Fibroblast of mammary gland (primary cell): ENCODE measurements at regions not wholly inside any gene's neighbourhood (a gene's known extent, or its start where the extent isn't known, plus 50 kb on each side); places are given as distances from the start of the nearest gene placed in this dataset.

Source experiments
- DNase-seq: peaks from one replicate; pipeline ENCODE4 v3.0.0-alpha.2; 2010; ENCODE audit warnings: low read depth
- H3K4me3 ChIP-seq: 2 replicates; pipeline ENCODE4 v1.5.1; 2011; ENCODE audit warnings: low read depth, mild to moderate bottlenecking, low read length, moderate library complexity; ENCODE audit not compliant: control insufficient read depth
- TF ChIP-seq, protein P1 (sequence below): conservative IDR thresholded peaks from 2 replicates; pipeline ENCODE4 v1.5.1; 2011; ENCODE audit warnings: low read depth, low read length, inconsistent platforms; ENCODE audit not compliant: control insufficient read depth, insufficient read depth

DNA sequence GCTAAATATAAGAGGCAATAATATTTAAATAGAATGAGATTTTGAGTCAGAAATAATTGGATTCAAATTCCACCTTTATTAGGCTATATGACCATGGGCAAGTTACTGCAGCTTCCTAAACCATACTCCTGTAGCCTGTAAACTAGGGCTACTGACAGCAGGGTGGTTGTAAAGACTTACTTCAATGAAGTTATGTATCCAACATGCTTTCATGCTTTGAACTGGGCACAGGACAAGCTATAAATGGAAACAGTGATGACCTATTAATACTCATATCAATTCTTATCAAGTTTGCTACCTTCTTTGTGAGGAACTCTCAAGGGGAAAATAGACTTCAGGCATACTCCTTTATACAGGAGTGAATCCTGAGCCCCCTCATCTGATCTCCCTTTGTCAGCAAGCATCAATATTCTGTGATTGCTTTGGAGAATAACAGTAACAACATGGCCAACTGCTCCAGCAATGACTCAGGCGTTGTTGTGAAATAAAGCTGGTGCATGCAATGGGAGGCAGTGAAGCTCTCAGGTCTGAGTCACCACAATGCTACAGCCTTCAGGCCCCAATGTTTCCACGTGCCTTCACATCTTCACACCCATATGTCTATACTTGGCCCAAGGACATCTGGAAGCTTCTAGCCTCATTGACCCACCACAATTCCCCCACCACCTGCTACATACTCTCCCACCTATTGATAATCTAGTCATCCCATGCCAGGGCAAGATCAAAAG lies 102.5 kb downstream of the KCNA4 start:
- peak; percentile 30 for DNase-seq
- no peak overlapping the region for H3K4me3 ChIP-seq
- TF ChIP-seq, protein P1, sequence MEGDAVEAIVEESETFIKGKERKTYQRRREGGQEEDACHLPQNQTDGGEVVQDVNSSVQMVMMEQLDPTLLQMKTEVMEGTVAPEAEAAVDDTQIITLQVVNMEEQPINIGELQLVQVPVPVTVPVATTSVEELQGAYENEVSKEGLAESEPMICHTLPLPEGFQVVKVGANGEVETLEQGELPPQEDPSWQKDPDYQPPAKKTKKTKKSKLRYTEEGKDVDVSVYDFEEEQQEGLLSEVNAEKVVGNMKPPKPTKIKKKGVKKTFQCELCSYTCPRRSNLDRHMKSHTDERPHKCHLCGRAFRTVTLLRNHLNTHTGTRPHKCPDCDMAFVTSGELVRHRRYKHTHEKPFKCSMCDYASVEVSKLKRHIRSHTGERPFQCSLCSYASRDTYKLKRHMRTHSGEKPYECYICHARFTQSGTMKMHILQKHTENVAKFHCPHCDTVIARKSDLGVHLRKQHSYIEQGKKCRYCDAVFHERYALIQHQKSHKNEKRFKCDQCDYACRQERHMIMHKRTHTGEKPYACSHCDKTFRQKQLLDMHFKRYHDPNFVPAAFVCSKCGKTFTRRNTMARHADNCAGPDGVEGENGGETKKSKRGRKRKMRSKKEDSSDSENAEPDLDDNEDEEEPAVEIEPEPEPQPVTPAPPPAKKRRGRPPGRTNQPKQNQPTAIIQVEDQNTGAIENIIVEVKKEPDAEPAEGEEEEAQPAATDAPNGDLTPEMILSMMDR: no peak

DNA sequence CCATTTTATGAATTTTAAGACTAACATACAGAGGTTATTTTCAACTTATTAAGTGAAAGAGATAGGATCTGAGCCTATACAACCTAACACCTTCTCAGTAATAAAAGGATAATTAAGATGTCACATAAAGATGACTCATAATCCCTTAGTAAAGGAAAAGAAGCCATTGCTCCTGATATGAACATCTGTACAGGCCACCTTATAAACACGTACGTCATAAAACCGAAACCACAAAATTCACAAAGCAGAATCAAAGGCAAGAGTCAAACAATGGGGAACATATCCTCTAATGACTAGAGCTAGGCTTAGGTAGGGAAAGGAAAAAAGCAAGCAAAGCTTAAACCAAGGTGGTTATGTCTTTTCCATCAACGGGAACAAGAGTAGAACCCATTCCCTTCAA lies 103.5 kb downstream of the KCNA4 start:
- no peak for DNase-seq
- TF ChIP-seq, protein P1: no peak

DNA sequence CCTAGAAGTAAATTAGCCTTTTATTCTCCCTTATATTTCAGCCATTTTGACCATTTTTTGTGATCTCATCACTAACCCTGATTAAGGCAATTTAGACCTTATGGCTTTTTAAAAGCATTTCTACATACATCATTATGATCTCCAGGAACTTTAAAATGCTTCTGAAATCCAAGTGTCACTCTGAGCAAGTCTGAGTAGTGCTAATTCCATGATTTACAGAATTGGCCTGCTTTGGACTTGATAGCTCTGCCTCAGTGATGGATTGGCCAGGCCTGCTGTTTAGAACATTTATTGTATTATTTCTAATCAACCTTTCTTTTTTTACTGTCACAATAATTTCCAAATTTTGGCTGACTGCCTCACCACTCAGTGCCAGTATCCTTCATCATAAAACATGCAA lies 116.4 kb downstream of the KCNA4 start:
- TF ChIP-seq, protein P1: no peak
- no peak overlapping the region for H3K4me3 ChIP-seq
- no peak for DNase-seq

More for the DNA sequence above, 103.5 kb downstream of the KCNA4 start:
- no peak overlapping the region for H3K4me3 ChIP-seq

DNA sequence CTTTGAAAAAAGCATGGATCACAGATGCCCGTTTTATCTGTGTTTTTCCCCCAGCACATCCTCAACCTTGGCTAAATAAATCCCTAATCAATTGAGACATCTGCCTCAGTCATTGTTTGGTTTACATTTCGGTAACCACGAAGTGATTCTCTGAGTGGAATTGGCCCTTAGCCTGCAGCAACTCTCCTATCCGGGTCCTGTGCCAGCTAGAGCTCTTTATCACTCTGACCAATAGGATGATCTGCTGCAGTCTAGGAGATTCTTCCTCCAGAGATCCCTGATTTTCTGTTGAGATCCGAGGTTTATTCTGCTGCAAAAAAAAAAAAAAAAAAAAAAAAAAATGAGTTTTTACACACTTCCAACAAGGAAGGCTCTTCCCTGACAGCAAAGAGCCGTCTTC lies 137.3 kb downstream of the KCNA4 start:
- H3K4me3 ChIP-seq: no peak overlapping the region
- DNase-seq: no peak
- TF ChIP-seq, protein P1: no peak

DNA sequence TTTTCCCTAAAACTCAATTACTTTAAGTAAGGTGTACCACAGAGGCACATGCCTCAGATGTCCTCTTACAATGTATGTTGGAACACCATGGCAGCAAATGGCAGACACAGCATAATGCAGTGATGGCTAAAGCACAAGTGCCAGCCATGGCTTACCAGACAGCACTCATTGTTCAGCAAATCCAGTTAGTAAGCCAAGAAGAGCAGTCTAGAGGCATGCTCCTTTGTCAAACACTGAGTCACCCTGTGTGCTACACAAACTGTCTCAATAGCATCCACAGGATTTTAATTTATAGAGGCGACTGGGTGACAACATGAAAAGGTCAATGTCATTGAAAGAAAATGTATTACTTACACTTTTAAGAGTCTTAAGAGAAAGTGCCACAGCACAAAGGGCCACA lies 140.6 kb downstream of the KCNA4 start:
- TF ChIP-seq, protein P1: no peak
- no peak overlapping the region for H3K4me3 ChIP-seq
- no peak for DNase-seq

DNA sequence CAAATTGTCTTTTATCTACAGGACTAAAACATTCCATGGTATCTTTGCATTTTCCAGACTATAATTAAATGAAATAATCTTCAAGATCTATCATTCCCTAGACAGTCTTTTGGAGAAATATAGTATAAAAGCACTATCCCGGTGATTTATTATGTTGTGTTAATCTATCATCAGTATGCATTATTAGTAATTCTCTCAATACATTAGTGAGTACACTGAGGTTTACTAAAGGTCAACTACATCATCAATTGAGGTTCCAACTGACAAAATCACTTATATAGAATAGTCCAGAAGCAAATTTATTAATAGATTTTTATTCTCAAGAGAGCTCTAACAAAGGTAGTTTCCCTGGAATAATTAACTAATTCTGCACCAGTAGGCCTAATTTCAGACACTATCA lies 169.6 kb downstream of the KCNA4 start:
- no peak for DNase-seq
- no peak overlapping the region for H3K4me3 ChIP-seq
- TF ChIP-seq, protein P1: no peak

DNA sequence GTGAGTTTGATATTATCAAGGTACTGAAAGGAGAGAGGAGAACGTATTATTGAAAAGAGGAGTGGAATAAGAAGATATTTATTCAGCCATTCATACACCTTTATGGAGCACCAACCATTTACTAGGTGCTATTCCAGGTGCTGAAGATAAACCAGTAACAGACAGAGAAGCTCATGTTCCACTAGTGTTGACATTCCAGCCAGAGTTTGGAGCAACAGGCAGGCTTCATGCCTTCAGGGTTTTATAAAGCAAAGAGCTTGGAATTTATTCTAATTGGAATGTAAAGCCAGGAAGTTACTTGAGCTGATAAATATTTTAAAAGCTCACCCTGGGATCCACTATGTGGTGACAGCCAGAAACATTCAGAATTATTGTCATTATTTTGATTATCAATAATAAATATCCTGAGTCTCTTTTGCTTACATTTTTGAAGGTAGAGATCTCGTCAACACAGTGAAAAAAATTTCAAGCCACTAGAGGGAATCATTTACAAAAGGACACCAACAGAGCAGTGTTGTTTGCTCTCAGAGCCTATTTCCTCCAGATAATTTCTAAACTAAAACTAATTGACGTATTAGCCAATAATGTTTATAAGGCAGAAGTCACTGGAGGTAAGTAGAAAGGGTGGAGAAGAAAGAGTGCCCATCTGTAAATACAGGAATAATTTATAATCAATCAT lies 172.0 kb downstream of the KCNA4 start:
- TF ChIP-seq, protein P1: no peak
- no peak overlapping the region for H3K4me3 ChIP-seq
- no peak for DNase-seq
